Stimulated activated CD4-positive, alpha-beta T cell treated with anti-CD3 and anti-CD28 coated beads, Interleukin-4, amount 100 ng/mL, for 4 hours (primary cell): ENCODE measurements at regions not wholly inside any gene's neighbourhood (a gene's known extent, or its start where the extent isn't known, plus 50 kb on each side); places are given as distances from the start of the nearest gene placed in this dataset.
"Not testable (repeated sequence)": the region's sequence is repeated elsewhere in the genome, so short reads cannot be mapped to it uniquely, and the experiment has no call there.

ENCODE experiments used
- DNase-seq, 2 experiments: peaks; one replicate each; pipeline ENCODE4 v3.0.0-alpha.2; 2020

DNA sequence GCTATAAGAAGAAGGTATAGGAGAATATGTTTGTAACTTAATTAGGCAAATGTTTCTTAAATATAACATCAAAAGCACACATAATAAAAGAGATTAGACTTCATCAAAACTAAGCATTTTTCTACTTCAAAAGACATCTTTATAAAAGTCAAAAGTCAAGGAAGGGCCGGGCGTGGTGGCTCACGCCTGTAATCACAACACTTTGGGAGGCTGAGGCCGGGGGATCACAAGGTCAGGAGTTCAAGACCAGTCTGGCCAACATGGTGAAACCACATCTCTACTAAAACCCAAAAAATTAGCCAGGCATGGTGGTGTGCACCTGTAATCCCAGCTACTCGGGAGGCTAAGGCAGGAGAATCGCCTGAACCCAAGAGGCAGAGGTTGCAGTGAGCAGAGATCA lies 951.0 kb upstream of the C9orf72 start:
- DNase-seq = not testable (repeated sequence)

DNA sequence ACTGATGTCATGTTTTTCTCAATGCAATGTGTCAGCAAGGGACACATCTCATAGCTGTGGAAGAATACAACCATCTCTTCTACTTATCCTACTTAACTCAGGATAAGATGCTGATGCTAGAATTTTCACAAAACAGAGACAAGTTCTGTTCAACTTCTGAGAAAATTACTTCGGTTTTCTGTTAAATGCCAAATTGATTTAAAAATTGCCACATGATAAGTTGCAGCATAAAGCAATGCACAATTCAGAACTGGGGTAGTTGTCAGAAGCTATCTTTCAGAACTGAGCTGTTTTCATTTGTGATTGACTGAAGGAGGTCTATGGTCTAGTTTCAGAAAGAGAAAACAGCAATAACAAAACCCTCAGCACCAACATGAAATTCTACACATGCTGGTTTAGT lies 954.8 kb upstream of the C9orf72 start:
- no peak for DNase-seq

DNA sequence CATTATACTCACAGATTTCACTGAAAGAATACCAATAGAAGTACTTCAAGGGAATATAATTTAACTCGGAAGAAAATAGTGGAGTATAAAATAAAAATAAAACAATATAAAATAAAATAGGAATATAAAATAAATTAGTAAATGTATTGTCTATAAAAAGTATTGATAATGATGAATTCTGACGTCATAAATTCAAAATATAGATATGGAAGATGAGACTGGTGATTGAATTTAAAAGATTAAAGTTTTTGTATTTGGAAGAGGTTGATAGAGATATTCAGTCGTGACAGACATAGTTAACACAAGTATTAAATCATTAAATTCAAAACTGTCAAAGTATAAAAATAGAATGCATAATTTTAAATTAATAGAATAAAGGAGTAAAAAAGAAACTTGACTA lies 964.9 kb upstream of the C9orf72 start:
- DNase-seq = no peak

DNA sequence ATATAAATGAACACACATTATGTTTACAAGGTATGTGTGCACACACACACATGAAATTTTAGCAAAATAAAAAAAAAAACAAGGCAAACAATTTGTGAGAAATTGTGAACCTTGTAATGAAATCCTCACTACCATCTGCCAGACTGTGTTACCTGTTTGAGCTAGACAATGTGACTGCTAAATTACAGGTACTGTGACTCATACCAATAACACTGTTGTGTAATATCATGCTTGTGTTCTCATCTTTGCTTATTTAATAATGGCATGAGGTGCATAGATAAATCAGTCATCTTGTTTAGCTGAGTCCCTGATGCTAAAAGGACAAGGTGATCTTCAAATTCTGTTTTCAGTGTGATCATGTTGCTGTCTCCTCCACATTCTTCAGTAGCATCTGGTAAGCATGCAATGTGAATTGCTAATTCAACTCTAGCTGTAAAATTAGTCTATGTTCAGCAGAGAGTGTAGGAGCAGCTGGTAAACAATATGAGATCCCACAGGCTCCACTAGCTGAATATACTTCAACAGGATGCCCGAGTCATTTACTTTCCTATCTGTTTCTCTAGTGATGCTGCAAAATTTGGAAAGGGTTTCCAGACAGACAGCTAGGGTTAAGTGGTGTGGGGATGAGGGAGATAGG lies 966.3 kb upstream of the C9orf72 start:
- no peak for DNase-seq

DNA sequence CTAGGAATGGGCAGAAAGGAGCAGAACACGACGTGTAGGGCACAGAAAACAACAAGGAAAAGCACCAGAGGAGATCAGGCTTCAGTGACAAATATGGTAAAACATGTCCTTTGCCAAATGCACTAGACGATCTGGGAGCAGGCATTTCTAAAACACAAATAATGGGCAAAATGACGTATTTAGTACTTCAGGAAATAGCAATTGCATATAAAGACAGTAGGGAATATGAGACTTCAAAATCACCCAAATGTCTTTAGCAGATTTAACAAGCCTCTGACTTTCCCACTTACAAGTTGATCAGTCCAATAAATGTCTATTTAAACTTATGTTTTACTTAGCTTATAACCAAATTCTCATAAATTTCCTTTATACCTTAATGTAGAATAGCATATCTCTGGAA lies 969.6 kb upstream of the C9orf72 start:
- no peak for DNase-seq

DNA sequence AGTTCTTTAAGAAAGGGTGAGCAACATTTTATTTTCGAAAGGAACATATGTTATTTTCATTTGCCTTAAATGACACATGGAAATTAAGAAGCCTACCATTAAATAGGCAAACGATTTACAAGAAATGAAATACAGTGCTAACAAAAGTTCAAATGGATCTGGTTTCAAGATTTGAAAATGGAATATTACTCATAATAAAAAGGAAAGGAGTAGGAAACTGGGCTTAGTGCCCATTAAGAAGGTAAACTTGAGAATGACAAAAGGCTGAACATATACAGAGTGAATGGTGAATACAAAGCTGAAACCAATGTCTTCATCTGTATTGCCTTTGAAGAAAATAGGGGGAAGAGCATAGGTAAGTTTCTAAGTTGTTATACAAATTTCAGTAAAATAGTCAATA lies 974.2 kb upstream of the C9orf72 start:
- DNase-seq = no peak

DNA sequence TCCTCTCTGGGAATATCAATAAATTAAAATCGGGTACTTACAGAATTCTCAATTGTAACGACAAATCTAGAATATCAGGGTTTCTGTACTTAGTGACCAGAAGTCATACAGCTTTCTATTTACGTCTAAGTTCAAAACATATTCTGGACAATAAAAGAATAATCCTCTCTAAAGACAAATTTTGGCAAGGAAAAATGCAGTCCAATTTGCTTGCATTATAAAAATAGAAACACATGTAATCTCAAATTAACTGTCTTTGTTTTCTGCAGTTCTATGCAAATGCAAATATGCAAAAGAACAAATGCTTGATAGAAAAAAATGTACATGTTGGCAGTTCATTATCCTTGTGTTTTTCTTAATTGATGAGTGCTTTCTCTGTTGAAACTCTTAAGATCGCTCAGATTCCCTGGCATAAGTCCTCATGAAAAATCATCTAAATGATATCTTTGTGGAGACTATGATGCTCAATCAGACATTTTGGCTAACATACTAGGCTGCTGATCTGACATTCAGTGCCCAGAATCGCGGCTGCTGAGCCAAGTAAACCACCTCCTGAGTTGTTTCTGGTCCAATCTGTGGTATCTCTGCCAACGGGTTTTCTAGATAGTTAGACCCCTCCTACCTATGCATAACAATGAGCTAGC lies 990.1 kb upstream of the C9orf72 start:
- no peak for DNase-seq

DNA sequence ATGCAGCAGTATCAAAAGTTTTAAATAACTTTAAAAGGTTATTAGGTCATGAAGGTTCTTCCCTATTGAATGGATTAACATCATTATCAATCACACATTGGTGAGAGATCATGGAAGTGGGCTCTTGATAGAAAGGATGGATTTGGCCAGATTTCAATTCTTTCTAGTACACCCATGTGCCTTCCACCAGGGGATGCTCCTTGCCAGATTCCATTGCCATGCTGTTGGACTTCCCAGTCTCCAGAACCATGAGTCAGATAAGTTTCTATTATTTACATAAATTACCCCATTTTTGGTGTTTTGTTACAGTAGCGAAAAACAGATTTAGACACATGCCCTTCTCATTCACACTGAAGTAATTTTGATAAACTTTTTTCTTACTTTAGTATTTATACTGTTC lies 1010.6 kb upstream of the C9orf72 start:
- no peak for DNase-seq

DNA sequence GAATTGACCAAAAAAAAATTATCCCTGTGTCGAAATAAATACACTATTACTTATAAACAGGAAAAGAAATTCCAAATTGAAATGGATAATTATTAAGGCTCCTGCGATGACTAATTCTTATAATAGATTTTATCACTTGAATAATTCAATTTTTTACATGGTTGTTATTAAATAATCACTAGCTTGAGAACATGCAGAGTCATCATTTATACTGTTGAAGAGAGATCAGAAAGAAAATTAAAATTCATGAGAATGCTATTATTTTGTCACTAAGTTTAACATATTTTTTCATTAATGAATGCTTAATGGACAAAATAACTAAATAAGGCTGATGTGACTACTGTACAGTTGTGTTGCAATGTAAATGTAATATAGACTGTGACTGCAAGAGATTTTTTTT lies 1011.3 kb upstream of the C9orf72 start:
- DNase-seq = no peak

DNA sequence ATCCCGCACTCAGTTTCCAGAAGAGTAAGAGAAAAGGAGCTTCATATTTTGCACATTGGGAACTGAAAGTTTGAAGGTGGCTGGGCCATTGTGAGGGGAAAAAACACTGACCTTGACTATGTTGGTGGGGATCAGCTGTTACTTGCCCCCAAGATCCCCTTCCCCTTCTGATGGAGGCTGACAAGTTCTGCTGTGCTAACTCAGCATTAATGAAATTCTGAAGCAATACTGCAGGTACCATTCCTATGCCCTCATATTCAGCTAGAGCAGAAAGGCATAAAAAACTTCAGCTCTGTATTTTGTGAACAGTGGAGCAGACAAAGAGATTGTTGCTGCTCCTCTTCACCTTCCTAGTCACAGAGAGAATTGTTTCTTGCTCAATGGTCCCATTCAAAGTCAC lies 1013.8 kb upstream of the C9orf72 start:
- DNase-seq = no peak

DNA sequence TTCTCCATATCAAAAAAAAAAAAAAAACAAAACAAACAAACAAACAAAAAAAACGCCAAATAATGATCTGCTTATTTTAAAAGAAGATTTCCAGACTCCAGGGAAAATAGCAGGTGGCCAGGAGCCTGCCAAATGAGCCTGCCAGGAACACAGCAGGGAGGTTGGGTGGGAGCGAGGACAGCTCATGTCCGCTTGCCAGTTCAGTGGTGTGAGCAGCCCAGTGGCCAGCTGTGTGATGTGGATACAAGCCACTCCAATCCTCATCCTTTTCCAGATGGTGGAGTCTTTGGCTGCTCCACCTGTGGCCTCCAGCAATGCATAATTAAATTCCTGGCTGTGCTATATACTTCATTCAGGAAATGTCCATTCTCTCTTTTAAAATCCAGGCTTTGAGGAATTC lies 1025.1 kb upstream of the C9orf72 start:
- no peak for DNase-seq

DNA sequence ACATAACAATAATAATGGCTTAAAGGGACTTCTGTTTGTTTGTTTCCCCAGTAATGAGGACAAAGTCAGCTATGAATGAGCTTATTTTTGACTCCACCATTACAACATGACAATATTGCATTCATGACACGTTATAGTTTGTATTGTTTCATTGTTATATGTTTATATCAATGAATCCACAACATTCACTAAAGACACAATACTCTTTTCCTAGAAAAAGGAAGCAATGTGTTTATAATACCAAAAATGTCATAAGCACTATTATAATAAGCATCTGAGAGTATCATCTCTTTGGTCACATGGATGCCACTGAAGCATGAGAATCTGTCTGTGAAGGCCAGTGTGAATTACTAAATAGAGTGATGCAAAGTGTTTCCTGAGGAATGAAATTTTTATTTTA lies 1026.9 kb upstream of the C9orf72 start:
- no peak for DNase-seq

DNA sequence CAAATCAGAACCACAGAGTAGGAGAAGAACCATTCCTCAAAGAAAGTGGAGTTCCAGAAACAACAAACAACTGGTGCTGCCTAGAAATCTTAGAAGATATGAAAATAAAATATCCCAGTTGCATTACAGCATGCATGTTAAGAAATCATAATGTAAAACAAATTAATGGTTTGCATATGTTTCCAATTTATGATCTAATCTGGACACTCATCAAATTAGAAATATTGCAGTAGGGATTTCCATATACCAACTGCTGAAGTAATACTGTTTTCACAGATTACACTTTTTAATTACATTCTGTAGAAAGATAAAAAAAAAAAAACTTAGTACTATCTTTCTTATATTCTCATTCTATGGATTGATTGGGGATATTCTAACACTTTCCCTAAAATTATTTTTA lies 1034.6 kb upstream of the C9orf72 start:
- DNase-seq = no peak

DNA sequence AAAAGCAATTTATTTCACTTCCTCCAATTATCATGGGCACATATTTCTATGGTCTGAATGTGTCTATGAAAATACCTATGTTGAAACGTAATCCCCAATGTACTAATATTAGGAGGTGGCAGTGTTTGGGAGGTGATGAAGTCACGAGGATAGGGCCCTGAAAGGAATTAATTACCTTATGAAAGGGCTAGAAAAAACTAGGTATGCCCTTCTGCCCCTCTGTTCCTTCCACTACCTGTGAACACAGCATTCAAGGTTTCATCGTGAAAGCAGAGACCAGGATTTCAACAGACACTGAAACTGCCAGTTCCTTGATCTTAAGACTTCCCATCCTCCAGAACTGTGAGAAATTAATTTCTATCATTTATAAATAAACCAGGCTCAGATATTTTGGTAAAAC lies 1037.1 kb upstream of the C9orf72 start:
- DNase-seq = no peak

DNA sequence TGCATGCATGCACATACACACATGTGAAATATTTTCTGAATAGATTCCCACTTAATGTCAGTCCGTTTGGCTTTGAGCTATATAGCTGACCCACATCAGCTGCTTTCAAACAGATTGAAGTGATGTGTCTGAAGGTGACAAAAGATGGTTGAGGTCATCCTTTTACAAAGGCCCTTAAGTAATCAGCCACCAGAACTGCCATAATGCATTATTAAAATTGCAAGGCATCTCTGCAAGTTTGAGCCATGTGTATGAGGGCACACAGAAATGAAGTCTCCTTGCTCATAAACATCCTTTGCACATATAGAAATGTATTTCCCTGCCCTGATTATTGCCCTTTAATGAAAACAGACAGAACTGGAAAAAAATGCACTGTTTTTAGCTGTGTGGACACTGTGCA lies 1043.0 kb upstream of the C9orf72 start:
- DNase-seq = no peak

DNA sequence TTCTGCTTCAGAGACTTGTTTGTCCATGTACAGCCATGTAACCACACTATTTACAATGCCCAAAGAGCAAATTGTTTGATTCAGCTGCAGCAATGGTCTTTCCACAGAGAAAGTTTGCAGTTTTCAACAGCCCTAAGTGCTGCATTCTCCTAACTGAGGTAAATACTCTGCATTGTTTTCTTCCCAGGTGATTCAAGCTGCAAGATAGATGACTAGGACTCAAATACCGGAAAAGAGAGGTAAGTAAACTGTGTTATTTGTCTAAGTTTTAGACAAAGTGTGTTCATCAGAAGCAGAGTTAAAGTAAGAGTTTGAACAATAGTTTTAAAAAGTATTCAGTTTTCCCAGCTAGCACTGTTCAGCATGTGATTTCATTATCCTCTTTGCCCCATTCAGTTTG lies 1046.7 kb upstream of the C9orf72 start:
- DNase-seq = no peak

DNA sequence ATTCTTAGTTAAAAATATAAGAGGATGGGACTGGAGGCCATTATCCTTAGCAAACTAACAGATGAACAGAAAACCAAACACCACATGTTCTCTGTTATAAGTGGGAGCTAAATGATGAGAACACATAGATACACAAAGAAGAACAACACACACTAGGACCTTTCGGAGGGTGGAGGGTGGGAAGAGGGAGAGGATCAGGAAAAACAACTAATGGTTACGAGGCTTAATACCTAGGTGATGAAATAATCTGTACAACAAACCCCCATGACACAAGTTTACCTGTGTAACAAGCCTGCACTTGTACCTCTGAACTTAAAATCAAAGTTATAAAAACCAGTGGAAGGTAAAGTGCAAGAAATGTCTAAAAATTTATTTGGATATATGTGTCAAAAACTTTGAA lies 1047.4 kb upstream of the C9orf72 start:
- DNase-seq = no peak

DNA sequence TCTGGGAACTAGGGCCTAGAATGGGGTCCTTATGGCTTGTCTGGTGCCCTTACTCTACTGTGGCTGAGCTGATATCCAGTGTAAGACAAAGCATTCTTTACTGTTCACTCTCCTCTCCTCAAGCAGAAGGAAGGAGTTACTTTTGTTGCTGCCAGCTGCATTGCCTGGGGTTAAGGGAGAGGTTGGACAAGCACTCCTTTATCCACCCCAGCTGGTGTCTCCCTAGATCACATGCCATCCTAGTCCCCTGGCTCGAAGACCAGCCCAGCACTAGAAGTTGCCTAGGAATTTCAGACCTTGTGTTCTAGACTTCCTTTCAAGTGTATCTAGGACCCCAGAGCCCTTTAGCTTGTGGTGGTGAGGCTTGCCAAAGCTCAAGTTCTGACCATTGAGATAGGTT lies 1051.5 kb upstream of the C9orf72 start:
- no peak for DNase-seq

DNA sequence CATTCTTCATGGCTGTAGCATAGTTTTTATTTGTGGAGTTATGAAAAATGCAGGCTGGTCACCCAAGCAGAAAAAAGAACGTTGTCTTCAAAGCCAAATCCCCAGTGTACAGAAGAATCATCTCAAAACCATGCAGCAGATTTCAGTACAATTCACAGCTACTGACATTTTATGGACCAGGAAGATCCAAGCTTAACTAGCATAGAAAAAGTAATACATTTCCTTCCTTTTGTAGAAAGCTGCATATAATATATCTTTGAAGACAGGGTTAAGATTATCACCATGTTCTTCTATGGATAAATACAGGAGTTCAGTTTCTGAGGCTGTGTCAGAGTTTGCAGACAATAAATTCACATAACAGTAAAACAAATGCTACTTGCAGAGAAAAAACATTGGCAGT lies 1054.8 kb upstream of the C9orf72 start:
- no peak for DNase-seq

DNA sequence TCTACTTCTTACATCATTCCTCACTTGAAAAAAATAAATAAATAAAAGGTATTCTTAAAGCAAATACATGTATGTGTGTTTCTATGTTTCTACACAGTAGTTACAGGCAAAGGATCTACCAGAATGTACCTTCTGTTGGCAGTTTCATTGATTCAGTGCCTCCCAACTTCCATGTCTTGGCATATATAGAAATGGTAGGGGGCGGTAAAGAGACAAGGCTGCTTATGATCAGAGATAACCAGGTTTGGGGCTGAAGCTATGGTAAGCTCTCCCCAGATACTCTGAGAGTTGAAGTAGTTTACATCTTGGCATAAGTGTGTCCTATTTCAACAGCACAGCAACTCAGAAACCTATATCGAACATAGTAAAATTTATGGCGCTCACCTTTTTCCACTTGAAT lies 1075.4 kb upstream of the C9orf72 start:
- DNase-seq = no peak

DNA sequence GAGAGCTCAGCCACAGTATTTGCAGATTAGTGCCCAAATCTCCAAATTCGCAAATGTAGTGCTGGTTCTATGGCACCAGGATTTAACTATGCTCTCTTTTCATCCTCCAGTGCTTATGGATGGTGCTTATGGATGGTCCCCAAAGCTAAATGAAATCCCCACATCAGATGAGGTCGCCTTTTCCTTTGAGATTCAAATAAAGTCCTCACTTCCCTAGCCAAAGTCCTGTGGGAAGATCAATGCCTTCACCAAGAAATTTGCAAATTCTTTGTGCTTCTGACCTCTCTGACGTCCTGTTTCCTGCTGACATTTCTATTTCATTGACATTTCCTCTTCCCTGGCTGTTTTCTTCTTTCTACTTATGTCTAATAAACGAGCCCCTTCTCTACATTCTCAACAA lies 1077.0 kb upstream of the C9orf72 start:
- DNase-seq = no peak

DNA sequence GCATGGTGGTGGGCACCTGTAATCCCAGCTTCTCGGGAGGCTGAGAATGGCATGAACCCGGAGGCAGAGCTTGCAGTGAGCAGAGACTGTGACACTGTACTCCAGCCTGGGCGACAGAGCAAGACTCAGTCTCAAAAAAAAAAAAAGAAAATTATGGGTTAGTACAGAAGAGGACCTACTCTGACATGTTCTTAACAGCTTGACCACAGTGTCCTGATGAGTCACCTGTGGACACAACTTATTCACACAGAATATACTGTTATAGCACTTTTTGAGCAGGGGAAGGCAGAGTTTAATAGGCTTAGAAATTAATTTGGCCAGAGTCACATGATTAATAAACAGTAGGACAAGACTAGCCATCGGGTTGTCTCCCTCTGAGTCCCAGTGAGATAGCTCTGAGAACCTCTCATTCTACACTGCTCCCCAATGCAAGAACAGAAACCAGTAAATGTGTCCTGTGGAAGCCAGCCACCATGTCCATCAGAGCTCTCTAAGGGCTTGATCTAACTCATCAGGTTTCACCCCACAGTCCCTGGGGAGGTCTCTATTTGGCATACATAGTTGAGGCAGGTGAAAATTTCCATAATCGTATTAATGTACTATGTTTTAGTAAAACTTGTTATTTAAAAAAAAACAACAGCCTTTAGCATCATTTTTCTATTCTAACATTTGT lies 1077.9 kb upstream of the C9orf72 start:
- no peak for DNase-seq

DNA sequence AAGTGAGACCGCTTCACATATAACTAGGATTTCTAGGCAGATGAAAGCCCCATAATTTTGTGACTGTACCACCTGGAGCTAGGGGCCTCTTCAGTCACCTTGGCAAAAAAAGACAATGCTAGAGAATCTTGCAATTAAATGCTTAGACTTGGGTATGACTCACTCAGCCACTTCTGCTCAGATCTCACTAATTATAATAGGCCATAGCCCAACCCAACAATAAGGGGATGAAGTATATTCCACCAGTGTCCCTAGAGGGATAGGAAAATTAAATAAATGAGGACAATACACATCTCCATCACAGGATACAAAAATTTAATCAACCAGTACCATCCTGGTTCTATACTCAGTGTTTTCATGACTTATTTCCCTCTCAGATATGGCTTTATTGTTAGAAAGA lies 1079.9 kb upstream of the C9orf72 start:
- no peak for DNase-seq

DNA sequence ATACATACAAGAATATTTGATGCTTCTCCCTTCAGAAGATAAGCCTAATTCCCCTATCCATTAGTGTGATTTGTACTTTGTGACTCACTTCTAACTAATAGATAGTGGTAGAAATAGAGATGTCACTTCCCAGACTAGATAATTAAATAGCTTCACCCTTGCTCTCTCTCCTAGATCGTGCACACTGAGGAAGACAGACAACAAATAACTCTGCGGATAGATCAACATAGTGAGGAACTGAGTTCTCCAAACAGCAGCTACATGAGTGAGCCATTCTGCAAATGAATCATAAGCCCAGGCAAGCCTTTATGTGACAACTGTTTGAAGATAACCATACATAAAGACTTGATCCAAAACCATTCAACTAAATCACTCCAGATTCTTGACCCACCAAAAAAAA lies 1083.4 kb upstream of the C9orf72 start:
- DNase-seq = no peak

DNA sequence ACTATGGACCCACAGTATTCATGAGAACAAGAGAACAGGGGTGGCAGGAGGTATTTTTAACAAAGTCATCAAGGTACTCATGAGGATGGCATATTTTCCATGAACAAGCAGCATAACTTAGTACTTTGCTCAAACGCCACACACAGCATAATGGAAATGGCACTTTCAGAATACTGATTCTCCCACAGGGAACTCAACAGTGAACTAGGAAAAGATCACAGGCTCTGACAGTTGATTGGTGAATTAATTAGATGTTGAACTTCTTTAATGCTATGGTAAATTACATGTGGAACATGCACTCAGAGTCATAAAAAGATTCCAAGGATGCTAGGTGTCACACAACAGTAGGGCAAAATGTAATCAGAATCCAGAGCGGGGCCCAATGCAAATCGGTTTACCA lies 1088.6 kb upstream of the C9orf72 start:
- DNase-seq = no peak
